Liver (tissue), 3 donors: ENCODE measurements at regions not wholly inside any gene's neighbourhood (a gene's known extent, or its start where the extent isn't known, plus 50 kb on each side); places are given as distances from the start of the nearest gene placed in this dataset.

Experiments
- ATF3 ChIP-seq: IDR thresholded peaks from 2 replicates; pipeline ENCODE4 v1.6.1; 2016; ENCODE audit warnings: antibody characterized with exemption
- CTCF ChIP-seq: fragments of 150-350 bp; IDR thresholded peaks from 2 replicates; pipeline ENCODE4 v1.5.1; 2017; ENCODE audit warnings: improper control_type of control experiment, low read depth, low read length; ENCODE audit not compliant: missing input control
- GABPA ChIP-seq, 2 donors: IDR thresholded peaks in 1 of 2; conservative IDR thresholded peaks in 1 of 2; 2 replicates each; pipeline ENCODE4 v1.6.1; 2016; ENCODE audit warnings: antibody characterized with exemption in 2 of 2, mild to moderate bottlenecking in 1 of 2, moderate library complexity in 1 of 2
- JUND ChIP-seq, 2 donors: IDR thresholded peaks; 2 replicates each; pipeline ENCODE4 v1.6.1; 2016; ENCODE audit warnings: antibody characterized with exemption in 2 of 2
- MAX ChIP-seq: IDR thresholded peaks from 2 replicates; pipeline ENCODE4 v1.6.1; 2016; ENCODE audit warnings: antibody characterized with exemption
- RAD21 ChIP-seq, 2 donors: IDR thresholded peaks; 2 replicates each; pipeline ENCODE4 v1.6.1; 2016; ENCODE audit warnings: antibody characterized with exemption in 2 of 2, mild to moderate bottlenecking in 2 of 2
- REST ChIP-seq: IDR thresholded peaks from 2 replicates; pipeline ENCODE4 v1.6.1; 2016; ENCODE audit warnings: antibody characterized with exemption, mild to moderate bottlenecking
- RXRA ChIP-seq, 2 donors: IDR thresholded peaks; 2 replicates each; pipeline ENCODE4 v1.6.1; 2017 to 2018; ENCODE audit warnings: antibody characterized with exemption in 2 of 2, mild to moderate bottlenecking in 1 of 2
- SP1 ChIP-seq: IDR thresholded peaks from 2 replicates; pipeline ENCODE4 v1.6.1; 2018; ENCODE audit warnings: antibody characterized with exemption, mild to moderate bottlenecking
- TAF1 ChIP-seq: conservative IDR thresholded peaks from 2 replicates; pipeline ENCODE4 v1.6.1; 2016; ENCODE audit warnings: antibody characterized with exemption, mild to moderate bottlenecking
- YY1 ChIP-seq: IDR thresholded peaks from 2 replicates; pipeline ENCODE4 v1.6.1; 2016; ENCODE audit warnings: antibody characterized with exemption, mild to moderate bottlenecking
- ZBTB33 ChIP-seq: IDR thresholded peaks from 2 replicates; pipeline ENCODE4 v1.6.1; 2016; ENCODE audit warnings: antibody characterized with exemption
- donor health status: healthy.
- donor health status: healthy.

GRCh38 chr19:46951171-46951986 is 68.3 kb upstream of the NPAS1 start:
- peak; percentile 53 to 62 for TF ChIP-seq JUND (IDR thresholded peaks at IDR 0.05)
- no peak for TF ChIP-seq CTCF
- peak; percentile 42 for TF ChIP-seq REST
- TF ChIP-seq YY1 = peak; percentile 36
- peak; percentile 42 to 43 for TF ChIP-seq RAD21 (IDR thresholded peaks at IDR 0.05)
- TF ChIP-seq MAX = peak; percentile 62
- no peak for TF ChIP-seq GABPA (IDR thresholded peaks at IDR 0.05 in 1 of 2, conservative IDR thresholded peaks at IDR 0.05 in 1 of 2)
- TF ChIP-seq SP1 = peak; percentile 79
- no peak for TF ChIP-seq ATF3
- peak; percentile 73 to 83 for TF ChIP-seq RXRA (IDR thresholded peaks at IDR 0.05)
- no peak for TF ChIP-seq TAF1
- no peak for TF ChIP-seq ZBTB33
